ENCODE measurements at regions not wholly inside any gene's neighbourhood (a gene's known extent, or its start where the extent isn't known, plus 50 kb on each side); places are given as distances from the start of the nearest gene placed in this dataset.
"Not testable (repeated sequence)": the region's sequence is repeated elsewhere in the genome, so short reads cannot be mapped to it uniquely, and the experiment has no call there.

DNA sequence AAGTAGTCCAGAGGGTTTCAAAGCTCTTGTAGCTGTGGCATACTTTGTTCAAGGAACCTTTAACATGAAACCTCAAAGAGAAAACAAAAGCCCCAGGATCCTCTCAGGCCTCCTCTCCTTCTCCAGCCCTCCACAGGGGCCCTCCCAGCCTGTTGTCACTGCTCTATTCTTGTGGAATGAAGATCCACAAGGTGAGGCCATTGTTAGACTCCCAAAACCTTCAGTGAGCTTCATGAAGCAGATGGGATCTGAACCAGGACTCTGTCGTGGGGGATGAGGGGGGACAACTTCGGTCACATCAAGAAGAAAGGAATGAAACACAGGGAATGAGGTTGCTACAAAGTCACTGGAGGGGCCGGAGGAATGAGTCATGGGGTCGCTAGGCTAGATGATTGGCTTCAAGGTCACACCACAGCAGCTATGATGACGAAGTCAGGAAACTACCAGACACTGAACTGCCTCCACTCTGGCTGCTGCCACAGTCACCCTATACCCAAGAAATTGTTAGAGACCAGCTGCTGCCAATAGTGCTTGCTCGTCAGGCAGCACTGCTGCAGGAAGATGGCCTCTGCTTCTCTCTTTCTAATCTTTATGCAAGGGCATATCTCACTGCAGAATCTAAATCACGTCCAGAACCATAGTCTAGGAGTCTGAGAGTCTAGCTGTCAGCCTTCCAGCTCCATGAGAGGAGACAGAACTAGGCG is 208.8 kb downstream of the HIBADH start:
- Histone ChIP-seq H4K20me1 (replicated peaks; ENCODE audit: control insufficient read depth, extremely low read depth, insufficient read depth, low read length) (no peaks in the 10 kb centered on the region), H3K4me2 (ENCODE audit: insufficient read depth, low read length) (no peak overlapping the region)
- peak; percentile 87 for FAIRE-seq

GRCh38 chr7:27457120-27457519 is 205.6 kb downstream of the HIBADH start:
- DNase-seq (ENCODE audit: low read depth, low spot score); BruUV-seq (replicated peaks); intact Hi-C loops (cut with micrococcal nuclease): not testable (repeated sequence)

More for the DNA sequence above, 208.8 kb downstream of the HIBADH start:
- H3K36me3 ChIP-seq (ENCODE audit: control insufficient read depth in 2 of 2, extremely low read depth in 1 of 2, insufficient read depth in 2 of 2, low read length in 2 of 2) = no peaks in the 10 kb centered on the region
- H3K9me3 ChIP-seq (replicated peaks; ENCODE audit: control insufficient read depth, insufficient read depth, low read length) = no peaks in the 10 kb centered on the region
- H3K27ac ChIP-seq (ENCODE audit: insufficient read depth, low read depth, low read length) = no peak overlapping the region
- H2AFZ ChIP-seq (ENCODE audit: low read depth, low read length) = peak overlapping the region; percentile 23
- no peaks in the 10 kb centered on the region for H3K79me2 ChIP-seq (ENCODE audit: control insufficient read depth, insufficient read depth, low read length)
- intact Hi-C loops (cut with micrococcal nuclease) (no loop called here), dilution Hi-C loops (cut with MboI; ENCODE audit: extremely low pct_ligation_motif_present, low sequenced_read_pairs) (no loop called here)
- CTCF ChIA-PET = no interaction called here
- no peak for TF ChIP-seq CTCF (IDR thresholded peaks at IDR 0.05; ENCODE audit: extremely low read depth in 1 of 2, insufficient read depth in 1 of 2, low read depth in 1 of 2, low read length in 2 of 2)
- peak; percentile 80 for TF ChIP-seq FOS (IDR thresholded peaks at IDR 0.05; ENCODE audit: borderline replicate concordance, insufficient read depth, low read length)
- TF ChIP-seq POLR2A (IDR thresholded peaks at IDR 0.05; ENCODE audit: low read depth, low read length) = no peak
- no peak for TF ChIP-seq GATA2 (IDR thresholded peaks at IDR 0.05; ENCODE audit: insufficient read depth, insufficient read length, low read depth, low read length)
- TF ChIP-seq MAX (IDR thresholded peaks at IDR 0.05; ENCODE audit: insufficient read depth, insufficient read length) = no peak
- no peak for TF ChIP-seq POLR2AphosphoS5 (IDR thresholded peaks at IDR 0.05; ENCODE audit: insufficient read depth, low read depth, low read length)
- no peak for TF ChIP-seq MYC (IDR thresholded peaks at IDR 0.05; ENCODE audit: low read depth, low read length)
- peak; percentile 30 for TF ChIP-seq JUN (IDR thresholded peaks at IDR 0.05; ENCODE audit: borderline replicate concordance, insufficient read depth, insufficient read length, low read depth)
- no peak for TF ChIP-seq EZH2 (IDR thresholded peaks at IDR 0.05; ENCODE audit: borderline replicate concordance, low read depth, low read length, severe bottlenecking)
- POLR2A ChIA-PET = no interaction called here
- no TSS peak for BruUV-seq (replicated peaks)
- peaks cover 7% of the 10 kb centered on the region for H3K4me1 ChIP-seq (ENCODE audit: control insufficient read depth, extremely low read depth, insufficient read depth, low read length)
- H3K9me1 ChIP-seq (replicated peaks; ENCODE audit: control insufficient read depth, extremely low read depth, insufficient read depth, low read length) = no peaks in the 10 kb centered on the region
- no peak overlapping the region for H3K4me3 ChIP-seq (replicated peaks in 1 of 3; ENCODE audit: insufficient read depth in 1 of 3, low read depth in 1 of 3, low read length in 3 of 3)
- no peak overlapping the region for H3K9ac ChIP-seq (replicated peaks; ENCODE audit: extremely low read depth, insufficient read depth, low read length)
- DNase-seq (ENCODE audit: low read depth, low spot score) = peak; percentile 61
- H3K27me3 ChIP-seq (ENCODE audit: control insufficient read depth in 2 of 2, insufficient read depth in 2 of 2, low read length in 2 of 2) = peaks cover 1 to 5% of the 10 kb centered on the region in 2 experiments

More at GRCh38 chr7:27457120-27457519, 205.6 kb downstream of the HIBADH start:
- POLR2A ChIA-PET; H3K27me3 ChIP-seq (ENCODE audit: control insufficient read depth in 2 of 2, insufficient read depth in 2 of 2, low read length in 2 of 2); FAIRE-seq; H3K4me2 ChIP-seq (ENCODE audit: insufficient read depth, low read length); H3K27ac ChIP-seq (ENCODE audit: insufficient read depth, low read depth, low read length); H3K4me1 ChIP-seq (ENCODE audit: control insufficient read depth, extremely low read depth, insufficient read depth, low read length); H3K79me2 ChIP-seq (ENCODE audit: control insufficient read depth, insufficient read depth, low read length); CTCF ChIA-PET; H3K36me3 ChIP-seq (ENCODE audit: control insufficient read depth in 2 of 2, extremely low read depth in 1 of 2, insufficient read depth in 2 of 2, low read length in 2 of 2); dilution Hi-C loops (cut with MboI; ENCODE audit: extremely low pct_ligation_motif_present, low sequenced_read_pairs); H3K4me3 ChIP-seq (replicated peaks in 1 of 3; ENCODE audit: insufficient read depth in 1 of 3, low read depth in 1 of 3, low read length in 3 of 3); H4K20me1 ChIP-seq (replicated peaks; ENCODE audit: control insufficient read depth, extremely low read depth, insufficient read depth, low read length); H3K9me1 ChIP-seq (replicated peaks; ENCODE audit: control insufficient read depth, extremely low read depth, insufficient read depth, low read length); H2AFZ ChIP-seq (ENCODE audit: low read depth, low read length); H3K9me3 ChIP-seq (replicated peaks; ENCODE audit: control insufficient read depth, insufficient read depth, low read length); H3K9ac ChIP-seq (replicated peaks; ENCODE audit: extremely low read depth, insufficient read depth, low read length): not testable (repeated sequence)
